ENCODE measurements at regions not wholly inside any gene's neighbourhood (a gene's known extent, or its start where the extent isn't known, plus 50 kb on each side); places are given as distances from the start of the nearest gene placed in this dataset.
A peak's percentile ranks its signal among the peaks of the same experiment; 100 is the strongest.

DNA sequence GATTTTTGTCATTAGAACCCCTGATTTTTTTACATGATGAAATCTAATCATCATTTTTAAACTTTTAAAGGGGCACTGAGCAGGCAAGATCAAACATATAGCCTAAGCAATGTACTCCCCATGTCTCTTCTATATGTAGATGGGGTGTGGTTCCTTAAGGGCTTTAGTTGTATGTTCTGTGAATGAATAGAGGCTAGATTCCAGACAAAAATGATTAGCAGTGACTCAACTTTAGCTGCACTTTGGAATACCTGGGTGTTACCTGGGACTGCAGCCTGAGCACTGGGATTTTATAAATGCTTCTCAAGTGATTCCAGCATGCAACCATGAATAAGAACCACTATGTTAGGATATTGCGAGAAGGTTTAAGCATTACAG is 256.7 kb upstream of the PLEKHG7 start:
- peaks cover 7% of the 10 kb centered on the region for H3K4me1 Mint-ChIP-seq
- no peak for DNase-seq (ENCODE audit: low spot score in 2 of 2)
- H3K9me3 Mint-ChIP-seq, result no peaks in the 10 kb centered on the region
- no peak overlapping the region for H3K27ac Mint-ChIP-seq (ENCODE audit: low read depth)
- H3K27me3 Mint-ChIP-seq, result peaks cover 13% of the 10 kb centered on the region
- H3K36me3 Mint-ChIP-seq (ENCODE audit: insufficient read depth), result no peaks in the 10 kb centered on the region
- ATAC-seq (replicated peaks; ENCODE audit: extremely low read depth, poor library complexity, severe bottlenecking), result no peak
- H3K4me3 Mint-ChIP-seq, result no peak overlapping the region

DNA sequence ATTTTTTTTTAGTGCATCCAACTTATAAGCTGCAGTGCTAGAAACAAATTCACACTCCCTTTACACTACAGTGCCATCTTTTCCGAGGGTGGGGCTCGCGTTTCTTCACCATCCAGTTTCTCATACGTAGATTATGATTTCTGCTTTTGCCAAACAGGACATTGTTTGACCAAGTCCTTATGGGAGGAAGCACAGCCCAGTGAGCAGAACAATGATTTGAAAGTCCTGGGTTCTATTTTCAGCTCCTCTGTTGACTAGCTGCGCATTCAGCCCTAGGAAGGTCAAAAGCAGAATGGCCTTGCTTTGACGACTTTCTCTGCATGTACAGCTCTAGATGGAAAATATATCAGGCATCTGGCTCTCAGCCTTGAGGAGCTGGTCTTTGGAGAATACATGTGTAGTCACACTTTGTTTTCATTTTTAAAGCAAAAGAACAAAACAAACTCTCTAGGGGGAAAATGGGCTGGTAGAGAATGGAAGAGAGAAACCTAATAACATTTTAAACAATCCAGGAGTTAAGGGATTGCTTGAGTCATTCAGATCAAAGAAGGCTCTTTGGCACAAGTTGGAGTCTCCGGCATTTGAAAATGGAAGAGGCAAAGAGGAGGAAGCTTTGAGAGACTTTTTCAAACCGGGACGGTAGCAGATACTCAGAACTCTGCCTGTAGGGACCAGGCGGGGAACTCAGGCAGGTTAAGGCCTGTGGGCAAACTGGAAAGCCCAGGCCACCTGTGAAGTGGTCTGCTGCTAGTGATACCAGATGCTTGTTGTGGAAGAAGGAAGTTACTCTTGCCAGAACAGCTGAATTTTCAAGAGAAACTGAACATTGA is 257.3 kb upstream of the PLEKHG7 start:
- Mint-ChIP-seq H3K36me3 (ENCODE audit: insufficient read depth) (no peaks in the 10 kb centered on the region), H3K4me1 (peaks cover 7% of the 10 kb centered on the region), H3K9me3 (no peaks in the 10 kb centered on the region), H3K27ac (ENCODE audit: low read depth) (peak overlapping the region; percentile 42), H3K4me3 (no peak overlapping the region), H3K27me3 (peaks cover 13% of the 10 kb centered on the region)
- ATAC-seq (replicated peaks; ENCODE audit: extremely low read depth, poor library complexity, severe bottlenecking) (peak; percentile 28), DNase-seq (ENCODE audit: low spot score in 2 of 2) (no peak)

DNA sequence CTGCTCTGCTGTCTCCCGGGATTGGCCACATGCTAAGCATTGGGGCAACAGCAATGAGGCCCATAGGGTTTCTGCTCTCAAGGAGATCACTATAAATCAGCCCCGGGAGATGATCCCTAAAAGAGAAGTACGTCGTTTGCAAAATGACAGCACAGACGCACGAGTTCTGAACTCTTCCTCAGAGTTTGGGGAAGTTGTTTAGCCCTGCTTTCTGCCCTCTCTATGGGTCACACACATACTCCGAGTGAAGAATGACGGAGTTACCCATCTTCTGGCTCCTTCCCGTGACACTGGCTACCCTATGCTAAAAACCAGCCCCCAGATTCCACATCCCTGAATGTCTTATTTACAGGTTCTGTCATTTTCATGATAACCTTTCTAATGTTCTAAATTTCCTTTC is 258.0 kb upstream of the PLEKHG7 start:
- Mint-ChIP-seq H3K4me1 (peaks cover 7% of the 10 kb centered on the region), H3K36me3 (ENCODE audit: insufficient read depth) (no peaks in the 10 kb centered on the region), H3K4me3 (no peak overlapping the region)

DNA sequence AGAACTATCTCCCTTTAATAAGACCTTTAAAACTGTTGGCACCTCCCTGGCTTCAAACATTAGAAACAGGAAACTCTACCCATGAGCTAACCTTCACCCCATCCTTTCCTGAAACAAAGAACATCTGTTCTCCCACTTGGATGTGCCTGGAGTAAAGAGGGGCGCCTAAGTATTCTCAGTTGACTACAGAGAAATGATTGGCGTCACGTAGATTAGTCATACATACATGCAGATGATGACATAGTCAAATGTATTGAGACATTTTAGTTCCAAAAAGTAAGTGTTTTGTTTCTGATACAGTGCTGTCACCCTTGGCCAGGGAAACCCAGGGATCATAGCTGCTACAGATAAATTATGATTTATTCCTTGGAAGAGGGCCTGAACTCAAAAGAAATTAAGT is 260.0 kb upstream of the PLEKHG7 start:
- no peak overlapping the region for H3K4me3 Mint-ChIP-seq
- H3K27me3 Mint-ChIP-seq, result peaks cover 13% of the 10 kb centered on the region
- ATAC-seq (replicated peaks; ENCODE audit: extremely low read depth, poor library complexity, severe bottlenecking), result no peak
- H3K27ac Mint-ChIP-seq (ENCODE audit: low read depth), result no peak overlapping the region
- DNase-seq (ENCODE audit: low spot score in 2 of 2), result no peak
- H3K9me3 Mint-ChIP-seq, result no peaks in the 10 kb centered on the region
- H3K4me1 Mint-ChIP-seq, result peaks cover 7% of the 10 kb centered on the region
- no peaks in the 10 kb centered on the region for H3K36me3 Mint-ChIP-seq (ENCODE audit: insufficient read depth)

More for the DNA sequence above, 258.0 kb upstream of the PLEKHG7 start:
- ATAC-seq (replicated peaks; ENCODE audit: extremely low read depth, poor library complexity, severe bottlenecking) (peak; percentile 36), DNase-seq (ENCODE audit: low spot score in 2 of 2) (no peak)
- peak overlapping the region; percentile 42 for H3K27ac Mint-ChIP-seq (ENCODE audit: low read depth)
- no peaks in the 10 kb centered on the region for H3K9me3 Mint-ChIP-seq
- H3K27me3 Mint-ChIP-seq, result peaks cover 13% of the 10 kb centered on the region

DNA sequence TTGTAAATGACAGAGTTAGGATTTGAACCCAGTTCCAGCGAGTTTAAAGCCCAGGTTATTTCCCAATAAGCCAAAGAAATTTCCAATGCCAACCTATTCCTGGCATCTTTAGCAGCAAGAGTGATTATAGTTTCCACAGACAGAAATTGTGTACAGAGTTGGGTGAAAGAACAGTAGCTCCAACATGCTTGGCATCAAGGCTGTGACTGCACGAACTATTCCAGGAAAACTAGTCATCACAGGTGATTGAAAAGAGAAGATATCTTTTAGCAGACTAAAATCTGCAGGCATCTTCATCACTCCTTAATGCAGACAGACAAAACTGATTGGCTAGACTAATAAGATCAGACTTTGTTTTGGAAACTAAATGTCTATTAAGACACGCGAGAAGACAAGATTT is 262.7 kb upstream of the PLEKHG7 start:
- no peak overlapping the region for H3K4me3 Mint-ChIP-seq
- H3K36me3 Mint-ChIP-seq (ENCODE audit: insufficient read depth), result peaks cover 2% of the 10 kb centered on the region
- peaks cover 6% of the 10 kb centered on the region for H3K27me3 Mint-ChIP-seq
- no peak for DNase-seq (ENCODE audit: low spot score in 2 of 2)
- H3K9me3 Mint-ChIP-seq, result no peaks in the 10 kb centered on the region
- peaks cover 7% of the 10 kb centered on the region for H3K4me1 Mint-ChIP-seq
- no peak for ATAC-seq (replicated peaks; ENCODE audit: extremely low read depth, poor library complexity, severe bottlenecking)
- H3K27ac Mint-ChIP-seq (ENCODE audit: low read depth), result no peak overlapping the region

DNA sequence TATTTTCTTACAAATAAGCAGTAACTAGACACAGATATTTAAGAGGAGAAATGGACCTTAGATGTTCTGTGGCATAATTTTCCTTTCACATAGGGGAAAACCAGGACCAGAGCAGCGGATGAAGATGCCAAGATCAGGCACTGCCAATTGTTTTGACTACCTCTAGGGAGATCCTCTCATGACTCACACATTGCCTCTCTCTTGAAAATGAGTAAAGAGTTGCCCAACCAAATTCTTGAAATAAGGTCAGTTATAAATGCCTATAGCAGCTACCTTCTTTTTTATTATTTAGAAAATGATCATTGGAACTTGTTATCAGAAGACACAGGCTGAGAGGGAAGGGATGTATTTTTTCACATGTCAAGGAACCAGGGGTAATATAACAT is 263.4 kb upstream of the PLEKHG7 start:
- Mint-ChIP-seq H3K27me3 (no peaks in the 10 kb centered on the region), H3K36me3 (ENCODE audit: insufficient read depth) (peaks cover 2% of the 10 kb centered on the region), H3K9me3 (no peaks in the 10 kb centered on the region), H3K4me3 (no peak overlapping the region), H3K4me1 (peaks cover 7% of the 10 kb centered on the region), H3K27ac (ENCODE audit: low read depth) (no peak overlapping the region)
- no peak for DNase-seq (ENCODE audit: low spot score in 2 of 2)
- ATAC-seq (replicated peaks; ENCODE audit: extremely low read depth, poor library complexity, severe bottlenecking), result no peak

DNA sequence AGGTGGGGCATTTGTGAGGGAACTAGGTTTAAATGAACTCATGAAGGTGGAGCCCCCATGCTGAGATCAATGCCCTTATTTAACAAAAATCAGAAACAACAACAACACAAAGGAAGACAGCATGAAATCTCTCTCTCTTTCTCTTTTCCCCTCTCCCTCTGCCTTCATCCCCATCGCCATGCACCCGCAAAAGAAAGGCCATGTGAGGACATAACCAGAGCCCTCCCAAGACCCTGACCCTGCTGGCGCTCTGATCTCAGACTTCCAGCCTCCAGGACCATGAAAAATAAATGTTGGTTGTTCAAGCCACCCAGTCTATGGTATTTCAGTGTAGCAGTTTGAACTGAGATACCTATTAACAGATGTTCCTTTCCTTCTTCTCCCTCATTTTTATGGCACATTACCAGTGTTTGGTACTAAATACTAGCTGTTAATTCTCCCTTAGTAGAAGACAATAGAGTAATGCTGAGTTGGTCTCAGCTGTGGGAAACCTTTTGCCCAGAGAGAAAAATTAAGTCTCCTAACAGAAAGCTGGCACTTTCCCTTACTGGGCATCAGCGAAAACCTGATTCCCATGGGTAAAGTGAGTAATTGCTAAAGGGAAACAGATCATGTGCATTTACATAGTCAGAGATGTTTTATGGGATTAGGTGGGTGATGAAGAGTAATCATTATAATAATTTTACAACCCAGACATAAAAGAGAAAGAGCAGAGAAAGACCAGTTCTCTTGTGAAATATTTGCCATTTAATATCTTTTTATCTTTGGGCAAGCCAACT is 264.0 kb upstream of the PLEKHG7 start:
- Mint-ChIP-seq H3K9me3 (no peaks in the 10 kb centered on the region), H3K27me3 (no peaks in the 10 kb centered on the region), H3K4me3 (no peak overlapping the region), H3K36me3 (ENCODE audit: insufficient read depth) (peaks cover 2% of the 10 kb centered on the region), H3K27ac (ENCODE audit: low read depth) (no peak overlapping the region), H3K4me1 (peaks cover 7% of the 10 kb centered on the region)
- ATAC-seq (replicated peaks; ENCODE audit: extremely low read depth, poor library complexity, severe bottlenecking), result no peak
- DNase-seq (ENCODE audit: low spot score in 2 of 2), result no peak

DNA sequence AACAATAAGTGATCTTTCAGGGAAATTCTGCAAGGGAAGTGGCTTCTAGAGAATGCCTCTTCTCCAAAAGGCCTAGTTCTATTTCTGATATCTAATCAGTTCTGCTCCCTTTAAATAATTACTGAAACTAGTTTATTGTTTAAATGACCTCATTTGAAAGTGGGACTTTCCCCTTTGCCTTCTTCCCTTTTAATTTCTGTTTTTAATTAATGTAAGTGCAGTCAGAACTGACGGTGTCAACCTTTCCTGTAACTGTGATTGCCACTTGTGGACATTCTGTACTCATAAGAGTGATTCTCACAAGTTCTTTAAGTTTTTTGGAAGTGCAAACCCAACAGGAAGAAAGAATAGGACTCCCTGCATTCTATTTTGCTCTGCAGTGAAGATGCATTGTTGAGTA is 265.3 kb upstream of the PLEKHG7 start:
- Mint-ChIP-seq H3K27me3 (no peaks in the 10 kb centered on the region), H3K4me3 (no peak overlapping the region), H3K9me3 (no peaks in the 10 kb centered on the region), H3K27ac (ENCODE audit: low read depth) (no peak overlapping the region), H3K36me3 (ENCODE audit: insufficient read depth) (peaks cover 2% of the 10 kb centered on the region), H3K4me1 (peaks cover 5% of the 10 kb centered on the region)
- DNase-seq (ENCODE audit: low spot score in 2 of 2) (no peak), ATAC-seq (replicated peaks; ENCODE audit: extremely low read depth, poor library complexity, severe bottlenecking) (no peak)

DNA sequence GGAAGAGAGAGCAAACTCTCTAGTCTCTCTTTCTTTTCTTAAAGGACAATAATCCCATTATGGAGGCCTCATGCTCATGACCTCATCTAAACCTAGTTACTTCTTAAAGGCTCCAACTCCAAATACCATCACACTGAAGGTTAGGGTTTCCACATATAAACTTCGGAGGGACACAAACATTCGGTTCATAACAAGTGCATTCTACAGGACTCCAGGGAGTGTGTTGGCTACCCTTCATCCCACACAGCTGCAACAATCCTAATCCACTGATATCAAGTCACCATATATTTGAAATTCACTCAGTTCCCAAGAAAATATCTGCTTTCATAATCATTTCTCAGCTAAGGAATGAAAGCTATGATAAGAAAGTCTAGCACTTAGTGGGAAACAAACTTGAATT is 265.9 kb upstream of the PLEKHG7 start:
- no peaks in the 10 kb centered on the region for H3K9me3 Mint-ChIP-seq
- peaks cover 2% of the 10 kb centered on the region for H3K36me3 Mint-ChIP-seq (ENCODE audit: insufficient read depth)
- no peaks in the 10 kb centered on the region for H3K27me3 Mint-ChIP-seq
- H3K4me1 Mint-ChIP-seq, result peaks cover 7% of the 10 kb centered on the region
- H3K4me3 Mint-ChIP-seq, result no peak overlapping the region
- H3K27ac Mint-ChIP-seq (ENCODE audit: low read depth), result no peak overlapping the region
- no peak for ATAC-seq (replicated peaks; ENCODE audit: extremely low read depth, poor library complexity, severe bottlenecking)
- no peak for DNase-seq (ENCODE audit: low spot score in 2 of 2)

DNA sequence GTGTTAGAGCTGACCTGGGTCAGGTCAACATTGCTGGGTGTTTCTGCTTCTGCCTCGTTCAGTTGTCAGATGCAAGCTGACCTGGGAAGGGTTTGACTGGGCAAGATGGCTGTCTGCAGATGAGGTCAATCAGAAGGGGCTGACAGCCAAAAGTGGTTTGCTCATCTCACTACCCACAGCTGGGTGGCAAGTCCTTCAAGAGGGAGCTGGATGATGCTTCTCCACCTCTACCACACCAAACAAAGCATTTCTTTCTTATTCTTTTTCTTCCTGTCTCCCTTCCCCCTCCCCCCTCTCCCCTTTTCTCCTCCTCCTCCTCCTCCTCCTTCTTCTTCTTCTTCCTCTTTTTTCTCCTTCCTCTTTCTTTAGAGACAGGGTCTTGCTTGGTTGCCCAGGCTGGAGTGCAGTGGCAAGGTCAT is 268.2 kb upstream of the PLEKHG7 start:
- Mint-ChIP-seq H3K27me3 (no peaks in the 10 kb centered on the region), H3K9me3 (no peaks in the 10 kb centered on the region), H3K27ac (ENCODE audit: low read depth) (peak overlapping the region; percentile 3), H3K36me3 (ENCODE audit: insufficient read depth) (peaks cover 2% of the 10 kb centered on the region), H3K4me3 (no peak overlapping the region), H3K4me1 (peaks cover 8% of the 10 kb centered on the region)
- ATAC-seq (replicated peaks; ENCODE audit: extremely low read depth, poor library complexity, severe bottlenecking) (no peak), DNase-seq (ENCODE audit: low spot score in 2 of 2) (no peak)

DNA sequence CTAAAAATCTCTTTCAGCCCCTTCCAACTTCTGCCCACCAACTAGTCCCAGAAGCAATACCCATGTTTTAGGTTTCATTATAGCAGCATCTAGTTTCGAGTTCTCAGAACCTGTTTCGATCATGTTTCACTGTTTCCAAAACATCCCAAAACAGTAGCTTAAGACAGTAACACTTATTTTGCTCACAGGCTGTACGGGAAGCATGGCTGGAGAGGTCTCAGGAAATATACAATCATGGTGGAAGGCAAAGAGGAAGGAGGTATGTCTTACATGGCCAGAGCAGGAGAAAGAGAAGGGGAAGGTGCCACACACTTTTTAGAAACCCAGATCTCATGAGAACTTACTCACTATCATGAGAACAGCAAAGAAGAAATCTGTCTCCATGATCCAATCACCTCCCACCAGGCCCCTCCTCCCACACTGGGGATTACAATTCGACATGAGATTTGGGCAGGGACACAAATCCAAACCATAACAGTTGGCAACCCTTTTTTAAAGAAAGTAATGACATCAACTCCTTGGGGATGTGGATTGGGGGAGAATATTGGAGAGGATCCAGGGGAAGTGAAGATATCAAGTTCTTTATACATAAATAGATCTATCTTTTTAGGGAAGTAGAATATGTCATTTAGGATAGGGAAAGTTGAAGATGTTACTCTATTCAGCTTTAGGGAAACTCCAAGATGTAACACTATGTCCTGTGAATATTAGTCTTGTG is 269.9 kb upstream of the PLEKHG7 start:
- peaks cover 18% of the 10 kb centered on the region for H3K4me1 Mint-ChIP-seq
- no peaks in the 10 kb centered on the region for H3K27me3 Mint-ChIP-seq
- DNase-seq (ENCODE audit: low spot score in 2 of 2) (no peak), ATAC-seq (replicated peaks; ENCODE audit: extremely low read depth, poor library complexity, severe bottlenecking) (no peak)
- no peak overlapping the region for H3K4me3 Mint-ChIP-seq
- peaks cover 2% of the 10 kb centered on the region for H3K36me3 Mint-ChIP-seq (ENCODE audit: insufficient read depth)
- no peaks in the 10 kb centered on the region for H3K9me3 Mint-ChIP-seq
- no peak overlapping the region for H3K27ac Mint-ChIP-seq (ENCODE audit: low read depth)

DNA sequence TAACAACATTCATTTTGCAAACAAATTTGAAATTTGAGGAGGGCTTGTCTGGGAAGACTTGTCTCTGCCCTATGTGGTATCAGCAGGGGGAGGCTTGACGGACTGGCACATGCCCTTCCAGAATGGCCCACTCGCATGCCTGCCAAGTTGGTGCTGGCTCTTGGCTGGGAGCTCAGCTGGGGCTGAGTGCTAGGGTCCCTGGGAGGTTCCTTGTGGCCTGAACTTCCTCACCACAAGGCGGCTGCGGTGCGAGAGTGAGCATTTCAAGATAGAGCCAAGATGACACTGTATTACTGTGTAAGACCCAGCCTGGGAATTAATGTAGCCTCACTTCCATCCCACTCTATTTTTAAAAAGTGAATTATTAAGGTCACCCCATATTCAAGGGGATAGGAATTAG is 271.6 kb upstream of the PLEKHG7 start:
- ATAC-seq (replicated peaks; ENCODE audit: extremely low read depth, poor library complexity, severe bottlenecking) (no peak), DNase-seq (ENCODE audit: low spot score in 2 of 2) (no peak)
- H3K9me3 Mint-ChIP-seq, result no peaks in the 10 kb centered on the region
- no peaks in the 10 kb centered on the region for H3K27me3 Mint-ChIP-seq
- H3K27ac Mint-ChIP-seq (ENCODE audit: low read depth), result no peak overlapping the region
- peaks cover 1% of the 10 kb centered on the region for H3K36me3 Mint-ChIP-seq (ENCODE audit: insufficient read depth)
- peaks cover 28% of the 10 kb centered on the region for H3K4me1 Mint-ChIP-seq
- no peak overlapping the region for H3K4me3 Mint-ChIP-seq

Data from central memory CD8-positive, alpha-beta T cell (primary cell).